Ishikawa (cell line): ENCODE measurements at regions not wholly inside any gene's neighbourhood (a gene's known extent, or its start where the extent isn't known, plus 50 kb on each side); places are given as distances from the start of the nearest gene placed in this dataset.

Source experiments
- TAF1 ChIP-seq: IDR thresholded peaks from 2 replicates; pipeline ENCODE4 v1.6.1; 2012; ENCODE audit warnings: low read depth, mild to moderate bottlenecking
- YY1 ChIP-seq: IDR thresholded peaks from 2 replicates; pipeline ENCODE4 v1.6.1; 2012; ENCODE audit warnings: low read depth

DNA sequence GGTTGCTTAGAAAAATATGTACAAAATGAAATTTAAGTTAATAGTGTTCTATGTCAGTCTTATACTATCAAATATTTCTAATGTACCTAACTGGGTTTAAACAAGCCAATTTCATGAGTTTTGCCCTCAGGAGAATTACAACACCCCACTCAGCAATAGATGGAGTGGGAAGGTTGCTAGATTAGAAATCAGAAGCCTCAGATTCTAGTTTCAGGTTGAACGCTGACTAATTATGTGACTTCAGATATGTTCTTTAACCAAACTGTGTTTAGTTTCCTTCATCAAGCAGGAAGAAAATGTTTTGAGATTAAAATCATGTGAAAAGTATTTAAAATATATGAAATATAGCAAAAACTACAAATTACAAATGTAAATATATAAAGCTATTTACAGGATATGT lies 133.8 kb upstream of the KCNH7 start:
- no peak for TF ChIP-seq TAF1
- TF ChIP-seq YY1: no peak
